ENCODE measurements at regions not wholly inside any gene's neighbourhood (a gene's known extent, or its start where the extent isn't known, plus 50 kb on each side); places are given as distances from the start of the nearest gene placed in this dataset.

GRCh38 chr5:14946815-14947620, 75.4 kb upstream of the ANKH start:
- Histone ChIP-seq H3K27ac (ENCODE audit: extremely low read depth, low read depth, low read length) (no peak overlapping the region), H3K9me1 (ENCODE audit: control insufficient read depth, insufficient read depth, low read length) (no peaks in the 10 kb centered on the region), H3K9ac (ENCODE audit: insufficient read depth in 1 of 2, low read depth in 2 of 2, low read length in 2 of 2) (no peak overlapping the region), H3K9me3 (replicated peaks; ENCODE audit: control insufficient read depth, insufficient read depth, low read depth, low read length) (no peaks in the 10 kb centered on the region), H3K4me1 (replicated peaks in 1 of 2; ENCODE audit: control insufficient read depth in 2 of 2, insufficient read depth in 2 of 2, low read length in 2 of 2) (no peaks in the 10 kb centered on the region), H3K4me3 (no peak overlapping the region), H3K79me2 (ENCODE audit: control insufficient read depth, insufficient read depth, low read length) (no peaks in the 10 kb centered on the region), H3K4me2 (ENCODE audit: insufficient read depth, low read length) (no peak overlapping the region), H2AFZ (ENCODE audit: low read depth, low read length) (no peak overlapping the region), H3K27me3 (ENCODE audit: control insufficient read depth in 2 of 2, insufficient read depth in 2 of 2, low read length in 2 of 2) (no peaks in the 10 kb centered on the region), H4K20me1 (replicated peaks; ENCODE audit: control insufficient read depth, insufficient read depth, low read length) (no peaks in the 10 kb centered on the region), H3K36me3 (ENCODE audit: control insufficient read depth, insufficient read depth, low read length) (no peaks in the 10 kb centered on the region)
- in situ Hi-C loops (cut with MboI) (no loop called here), intact Hi-C loops (cut with micrococcal nuclease) (no loop called here)
- ATAC-seq (peak; percentile 79), FAIRE-seq (peak; percentile 72), DNase-seq (ENCODE audit: extremely low read depth in 1 of 4, low spot score in 3 of 4) (peak in 2 of 4 experiments; percentile 23 to 30)
- CTCF ChIA-PET (ENCODE audit: low intra/inter-chr PET ratio) = interaction anchor here (0.6 to 1.1 kb wide), 2 partner anchors 54 to 73 kb away, joined by 3 read pairs; no protein-coding TSS in a partner anchor
- no TSS peak for BruUV-seq (replicated peaks)
- 1% methylated on average over 4 of the region's 4 CpGs for whole genome bisulfite sequencing (ENCODE audit: insufficient coverage, low coverage, missing lambda C conversion rate)
- POLR2A ChIA-PET = no interaction called here
- peak in 1 of 2 experiments; percentile 50; a peak in 2 of 4 replicates for TF ChIP-seq RAD21 (CRISPR knock-in tag; conservative IDR thresholded peaks at IDR 0.05 in 1 of 2, IDR thresholded peaks at IDR 0.05 in 1 of 2)
- no peak for TF ChIP-seq ZNF717 (CRISPR knock-in tag; IDR thresholded peaks at IDR 0.05)
- TF ChIP-seq IRF2 (CRISPR knock-in tag; IDR thresholded peaks at IDR 0.05) = no peak
- no peak for TF ChIP-seq ARNT (IDR thresholded peaks at IDR 0.05)
- TF ChIP-seq MBD2 (IDR thresholded peaks at IDR 0.05; ENCODE audit: borderline replicate concordance, low read depth) = no peak
- no peak for TF ChIP-seq PML (IDR thresholded peaks at IDR 0.05; ENCODE audit: low read length)
- no peak for TF ChIP-seq PTRF (tag; IDR thresholded peaks at IDR 0.05)
- peak; percentile 23; the same call in 1 of the 2 replicates for TF ChIP-seq NFIC (IDR thresholded peaks at IDR 0.05)
- TF ChIP-seq HDGF (IDR thresholded peaks at IDR 0.05) = no peak
- TF ChIP-seq CBX5 (IDR thresholded peaks at IDR 0.05; ENCODE audit: borderline replicate concordance, low read depth) = no peak
- no peak for TF ChIP-seq MITF (IDR thresholded peaks at IDR 0.05)
- no peak for TF ChIP-seq ZBTB9 (CRISPR knock-in tag; IDR thresholded peaks at IDR 0.05)
- 0 out of 4 replicates have a peak, but pooled peaks of 1 of the 2 experiments have one; percentile 51 for TF ChIP-seq TEAD1 (CRISPR knock-in tag; IDR thresholded peaks at IDR 0.05)
- no peak for TF ChIP-seq PHB (CRISPR knock-in tag; IDR thresholded peaks at IDR 0.05)
- peak; percentile 24 for TF ChIP-seq CTCFL (IDR thresholded peaks at IDR 0.05; ENCODE audit: borderline replicate concordance, insufficient read depth, low read depth, low read length, poor library complexity, severe bottlenecking)
- TF ChIP-seq CTCF (IDR thresholded peaks at IDR 0.05 in 2 of 3, conservative IDR thresholded peaks at IDR 0.05 in 1 of 3; ENCODE audit: insufficient read depth in 2 of 3, low read depth in 1 of 3, low read length in 3 of 3) = peak; percentile 34 to 42 (median 35); a peak in 4 of 6 replicates

Measured in K562 (cell line).